HG03354 (cell line): ENCODE measurements at regions not wholly inside any gene's neighbourhood (a gene's known extent, or its start where the extent isn't known, plus 50 kb on each side); places are given as distances from the start of the nearest gene placed in this dataset.
"Not testable (repeated sequence)": the region's sequence is repeated elsewhere in the genome, so short reads cannot be mapped to it uniquely, and the experiment has no call there.

Source experiments
- ATAC-seq: cut with Tn5 transposase; IDR thresholded peaks from one replicate; pipeline ENCODE4 v1.9.1; 2021; ENCODE audit warnings: mild to moderate bottlenecking; ENCODE audit not compliant: unreplicated experiment, poor library complexity, severe bottlenecking

DNA sequence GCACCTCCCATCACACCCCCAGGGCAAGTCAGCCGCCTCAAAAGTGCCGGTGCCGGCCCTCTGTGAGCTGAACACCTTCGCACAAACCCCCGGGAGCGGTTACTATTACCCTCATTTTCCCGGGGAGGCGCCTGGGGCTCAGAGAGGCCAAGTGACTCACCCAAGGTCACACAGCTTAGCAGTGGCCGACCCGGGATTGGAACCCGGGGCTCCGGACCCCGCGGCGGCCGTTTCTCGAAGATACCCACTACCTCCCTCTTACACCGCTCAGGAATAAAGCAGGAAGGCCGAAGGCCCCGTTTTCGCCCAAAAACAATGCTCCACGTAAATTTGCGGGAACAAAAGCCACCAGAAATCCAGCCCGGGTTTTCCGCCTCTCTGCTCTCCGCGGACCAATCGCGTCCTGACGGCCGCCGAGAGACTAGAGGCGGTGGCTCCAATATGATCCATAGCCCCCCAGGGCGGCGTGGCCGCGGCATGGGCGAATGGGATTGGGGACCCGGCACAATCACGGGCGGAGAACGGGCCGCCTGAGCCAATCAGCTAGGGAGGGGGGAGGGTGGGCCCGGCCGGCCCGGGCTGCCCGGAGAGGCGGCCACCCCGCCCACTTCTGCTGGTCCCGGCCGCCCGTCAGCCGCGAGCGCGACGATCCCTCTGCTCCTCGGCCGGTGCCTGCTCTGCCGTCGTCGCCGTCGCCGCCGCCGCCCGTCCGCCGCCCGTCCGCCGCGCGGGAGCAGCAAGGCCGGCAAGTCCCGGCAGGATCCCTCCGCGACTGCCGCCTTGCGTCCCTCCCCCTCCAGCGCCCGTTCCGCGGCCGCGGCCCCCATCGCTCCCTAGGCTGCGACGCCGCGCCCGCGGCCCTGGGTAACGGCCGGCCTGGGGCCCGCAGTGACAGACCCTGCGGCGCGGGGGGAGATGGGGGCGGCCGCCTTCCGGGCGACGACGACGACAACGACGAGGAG is 177.0 kb downstream of the OR4M2 start:
- ATAC-seq: no peak

DNA sequence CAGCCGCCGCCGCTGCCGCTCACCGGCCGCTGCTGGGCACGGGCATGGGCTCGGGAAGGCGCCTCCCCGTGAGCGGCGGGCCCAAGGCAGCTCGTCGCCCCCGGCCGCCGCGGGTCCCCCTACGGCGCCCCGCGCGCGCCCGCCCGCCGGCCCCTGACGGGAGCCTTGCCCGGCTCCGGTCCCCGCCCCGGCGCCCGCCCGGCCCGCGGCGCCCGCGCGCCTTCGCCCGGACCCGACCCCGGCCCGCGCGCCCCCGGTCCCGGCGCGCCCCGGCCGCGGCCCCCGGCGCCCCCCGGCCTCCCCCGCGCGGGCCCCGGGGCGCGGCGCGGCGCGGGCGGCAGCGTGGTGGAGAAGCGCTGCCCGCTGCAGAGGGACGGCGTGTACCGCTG is 177.7 kb downstream of the OR4M2 start:
- no peak for ATAC-seq

DNA sequence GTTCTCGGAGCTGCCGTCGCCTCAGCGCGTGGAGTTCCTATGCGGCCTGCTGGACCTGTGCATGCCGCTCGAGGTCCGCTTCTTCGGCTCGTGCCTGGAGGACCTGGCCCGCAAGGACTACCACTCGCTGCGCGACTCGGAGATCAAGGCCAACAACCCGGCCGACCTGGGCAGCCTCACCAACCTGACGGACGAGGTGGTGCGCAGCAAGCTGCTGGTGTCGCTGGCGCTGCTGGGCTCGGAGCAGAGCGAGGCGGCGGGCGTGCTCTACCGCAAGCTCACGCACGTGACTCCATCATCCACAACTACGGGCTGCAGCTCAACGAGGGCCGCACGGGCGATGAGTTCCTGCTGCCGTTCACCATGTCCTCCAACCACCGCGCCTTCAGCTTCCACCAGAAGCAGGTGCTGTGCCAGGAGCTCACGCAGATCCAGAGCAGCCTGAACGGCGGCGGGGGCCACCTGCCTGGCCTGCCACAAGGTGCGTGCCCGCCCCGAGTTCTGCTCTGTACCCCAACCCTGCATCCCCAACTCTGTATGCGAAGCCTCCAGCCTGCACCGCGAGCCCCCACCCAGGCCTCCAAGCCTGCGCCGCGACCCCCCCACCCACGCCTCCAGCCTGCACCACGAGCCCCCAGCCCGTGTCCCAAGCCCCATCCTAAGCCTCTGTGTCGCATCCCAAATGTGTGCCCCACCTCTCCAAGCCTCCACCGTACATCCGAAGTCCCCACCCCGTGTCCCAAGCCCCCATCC is 178.2 kb downstream of the OR4M2 start:
- ATAC-seq: no peak

DNA sequence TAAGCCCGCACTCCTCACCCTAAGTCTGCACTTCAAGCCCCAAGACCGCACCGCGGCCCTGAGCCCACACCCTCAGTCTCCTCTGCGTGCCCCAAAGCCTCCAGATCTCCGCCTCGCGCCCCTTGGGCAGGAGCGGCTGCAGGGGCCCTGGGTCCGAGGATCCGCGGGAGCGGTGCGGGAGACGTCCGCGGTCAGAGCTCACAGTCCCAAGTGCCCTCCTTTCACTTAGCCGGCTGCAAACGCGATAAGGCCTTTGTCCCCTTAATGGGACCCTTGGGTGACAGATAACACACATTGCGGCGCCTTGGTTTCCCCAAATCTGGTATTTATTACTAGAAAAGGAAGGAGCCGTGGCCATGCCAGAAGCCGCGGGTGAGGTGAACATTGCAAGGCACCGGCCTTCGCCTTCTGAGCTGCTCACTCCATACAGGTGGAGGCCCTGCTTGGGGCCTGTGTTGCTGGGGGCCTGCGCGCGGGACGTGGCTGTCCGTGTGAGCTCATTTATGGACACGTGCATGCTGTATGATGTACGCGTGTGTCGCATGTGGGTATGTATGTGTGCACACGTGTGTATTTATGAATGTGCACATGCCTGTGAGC is 178.9 kb downstream of the OR4M2 start:
- not testable (repeated sequence) for ATAC-seq

DNA sequence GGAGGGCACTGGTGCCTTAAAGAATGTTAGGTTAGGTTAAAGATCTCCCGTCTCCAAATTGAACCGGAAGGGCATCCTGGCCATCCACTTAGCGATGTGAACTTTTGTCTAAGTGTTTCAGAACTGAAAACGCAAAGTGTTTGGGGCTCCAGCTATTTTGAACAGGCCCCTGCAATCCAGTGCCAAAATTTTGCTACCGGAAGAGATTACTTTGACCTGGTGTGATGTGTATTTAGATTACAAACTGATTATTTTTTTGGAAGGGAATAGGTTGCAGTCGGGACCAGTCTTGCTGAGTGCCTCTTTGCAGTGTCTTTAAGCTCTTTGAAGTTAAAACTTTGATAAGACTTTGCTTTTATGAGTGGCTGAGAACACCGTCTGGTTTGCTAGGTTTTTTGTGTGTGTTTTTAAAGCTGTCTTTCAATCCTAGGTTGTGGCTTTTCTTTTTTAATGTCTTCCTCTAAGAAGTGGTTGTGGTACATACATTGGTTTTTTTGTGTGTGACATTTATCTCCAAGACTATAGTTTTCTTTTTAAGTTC is 179.6 kb downstream of the OR4M2 start:
- no peak for ATAC-seq

GRCh38 chr15:22262613-22263020 is 182.3 kb downstream of the OR4M2 start:
- ATAC-seq: no peak

DNA sequence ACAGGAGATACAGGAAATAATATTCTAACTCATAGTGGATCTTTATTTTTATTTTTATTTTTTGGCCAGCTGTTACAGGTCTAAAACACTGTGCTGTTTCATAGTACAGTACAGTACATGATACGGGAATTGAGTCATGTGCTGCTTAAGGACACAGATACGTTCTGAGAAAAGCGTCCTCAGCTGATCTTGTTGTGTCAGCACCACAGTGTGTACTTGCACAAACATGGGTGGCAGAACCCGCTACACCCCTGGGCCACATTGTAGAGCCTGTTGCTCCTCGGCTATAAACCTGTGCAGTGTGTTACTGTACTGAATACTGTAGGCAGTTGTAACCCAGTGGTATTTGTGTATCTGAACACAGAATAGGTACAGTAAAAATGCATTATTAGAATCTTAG is 183.4 kb downstream of the OR4M2 start:
- no peak for ATAC-seq

GRCh38 chr15:22264272-22264671 is 183.9 kb downstream of the OR4M2 start:
- not testable (repeated sequence) for ATAC-seq

GRCh38 chr15:22265056-22265945 is 185.0 kb downstream of the OR4M2 start:
- ATAC-seq: no peak

DNA sequence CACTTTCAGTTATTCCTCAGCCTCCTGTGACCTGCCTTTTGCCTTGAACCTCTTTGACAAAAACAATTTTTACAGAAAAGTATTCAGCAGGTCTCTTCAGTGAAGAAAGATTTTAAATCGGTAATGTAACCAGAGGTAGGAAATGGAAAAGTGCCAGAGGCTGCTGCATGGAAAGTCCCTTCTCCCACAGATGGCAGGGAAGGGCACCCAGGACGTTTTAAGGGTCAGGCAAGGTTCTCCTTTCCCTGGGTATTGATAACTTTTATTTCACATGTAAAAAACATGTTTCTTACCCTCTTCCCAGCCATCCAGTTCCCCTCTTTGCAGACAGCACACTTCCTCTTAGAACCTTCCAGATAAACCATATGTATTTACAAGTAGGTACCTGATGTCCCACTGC is 185.6 kb downstream of the OR4M2 start:
- ATAC-seq: no peak

GRCh38 chr15:22267761-22268160 is 187.4 kb downstream of the OR4M2 start:
- ATAC-seq: no peak

DNA sequence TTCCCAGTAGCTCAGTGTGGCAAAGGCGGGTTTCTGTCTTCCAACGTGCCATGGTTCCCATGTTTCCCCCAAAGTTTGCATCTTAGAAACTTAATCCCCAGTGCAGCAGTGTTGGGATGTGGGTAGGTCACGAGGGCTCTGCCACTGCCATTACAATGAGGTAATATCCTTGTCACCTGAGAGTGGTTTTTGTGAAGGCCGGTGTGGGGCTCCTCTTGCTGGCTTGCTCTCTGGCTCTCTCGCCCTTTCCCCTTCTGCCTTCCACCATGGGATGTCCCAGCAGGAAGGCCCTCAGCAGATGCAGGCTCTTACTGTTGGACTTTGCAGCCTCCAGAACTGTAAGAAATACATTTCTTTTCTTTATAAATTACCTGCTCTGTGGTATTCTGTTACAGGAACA is 187.9 kb downstream of the OR4M2 start:
- not testable (repeated sequence) for ATAC-seq

DNA sequence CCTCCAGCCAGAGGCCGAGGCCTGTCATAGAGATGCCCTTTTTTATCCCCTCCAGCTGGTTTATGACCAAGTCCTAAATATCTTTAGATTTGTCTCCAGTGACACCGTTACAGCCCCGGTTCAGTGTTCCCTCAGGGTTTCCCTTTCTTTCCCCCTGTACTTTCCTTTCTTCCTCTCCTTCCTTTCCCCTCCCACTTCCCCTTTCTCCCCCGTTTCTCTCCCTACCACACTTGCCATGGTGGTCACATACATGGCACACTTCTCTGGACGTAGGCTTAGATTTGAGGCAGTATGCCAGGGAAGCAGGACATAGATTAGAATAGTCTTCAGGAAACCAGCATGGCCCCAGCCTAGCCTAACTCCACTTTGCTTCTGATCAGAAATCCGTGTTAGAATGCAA is 188.3 kb downstream of the OR4M2 start:
- ATAC-seq: not testable (repeated sequence)

DNA sequence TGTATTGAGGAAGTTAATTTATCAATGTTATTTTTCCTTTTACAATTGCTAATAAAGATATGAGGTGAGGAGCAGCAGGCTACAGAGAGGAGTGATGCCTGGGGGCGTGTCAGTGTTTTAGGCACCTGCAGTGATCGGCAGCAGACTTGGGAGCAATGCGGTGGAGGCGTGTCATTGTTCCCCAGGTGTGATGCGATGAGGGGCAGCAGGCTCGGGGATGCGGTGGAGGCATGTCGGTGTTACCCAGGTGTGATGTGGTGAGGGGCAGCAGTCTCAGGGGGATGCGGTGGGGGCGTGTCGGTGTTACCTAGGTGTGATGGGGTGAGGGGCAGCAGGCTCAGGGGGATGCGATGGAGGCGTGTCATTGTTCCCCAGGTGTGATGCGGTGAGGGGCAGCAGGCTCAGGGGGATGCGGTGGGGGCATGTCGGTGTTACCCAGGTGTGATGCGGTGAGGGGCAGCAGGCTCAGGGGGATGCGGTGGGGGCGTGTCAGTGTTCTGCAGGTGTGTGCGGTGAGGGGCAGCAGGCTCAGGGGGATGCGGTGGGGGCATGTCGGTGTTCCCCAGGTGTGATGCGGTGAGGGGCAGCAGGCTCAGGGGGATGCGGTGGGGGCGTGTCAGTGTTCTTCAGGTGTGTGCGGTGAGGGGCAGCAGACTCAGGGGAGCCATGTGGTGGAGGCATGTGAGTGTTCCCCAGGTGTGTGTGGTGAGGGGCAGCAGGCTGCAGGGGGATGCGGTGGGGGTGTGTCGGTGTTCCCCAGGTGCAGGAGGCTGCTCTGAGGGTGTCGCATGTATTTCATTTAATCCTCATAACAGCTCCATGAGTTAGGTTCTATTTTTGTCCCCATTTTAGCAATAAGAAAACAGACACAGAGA is 186.2 kb upstream of the GOLGA6L22 start:
- not testable (repeated sequence) for ATAC-seq

DNA sequence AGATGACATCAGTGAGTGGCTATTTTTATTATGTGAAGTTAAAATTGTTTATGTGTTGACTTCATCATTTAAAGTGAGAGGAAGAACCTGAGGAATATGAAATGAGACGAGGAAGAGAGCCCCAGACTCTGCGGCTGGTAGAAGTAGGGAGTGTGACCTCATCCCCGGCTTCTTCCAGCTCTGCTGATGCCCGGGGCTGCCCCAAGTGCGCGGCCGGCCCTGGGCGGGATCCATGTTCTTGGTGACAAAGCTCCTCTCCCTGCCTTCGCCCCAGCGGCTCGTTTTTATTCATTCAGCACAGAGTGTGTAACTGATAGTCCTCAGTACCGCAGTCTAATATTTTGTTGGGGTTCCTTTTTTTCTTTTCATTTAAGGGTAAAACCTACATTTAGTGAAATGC is 185.5 kb upstream of the GOLGA6L22 start:
- ATAC-seq: not testable (repeated sequence)

- not testable (repeated sequence) for ATAC-seq
These were observed 184.3 kb upstream of the GOLGA6L22 start for GRCh38 chr15:22274376-22274775.

GRCh38 chr15:22280770-22281169 is 177.9 kb upstream of the GOLGA6L22 start:
- ATAC-seq: not testable (repeated sequence)

GRCh38 chr15:22282794-22283533 is 175.7 kb upstream of the GOLGA6L22 start:
- ATAC-seq: peak; percentile 75
